HPDE6-E6E7 (cell line): ENCODE measurements at regions not wholly inside any gene's neighbourhood (a gene's known extent, or its start where the extent isn't known, plus 50 kb on each side); places are given as distances from the start of the nearest gene placed in this dataset.
A peak's percentile ranks its signal among the peaks of the same experiment; 100 is the strongest.

Experiments
- DNase-seq: peaks from one replicate; pipeline ENCODE4 v3.0.0; 2011; ENCODE audit warnings: missing footprints; ENCODE audit errors: extremely low spot score

- DNase-seq, result no peak
Observed at GRCh38 chr20:40738976-40739375, 49.9 kb upstream of the MAFB start.

GRCh38 chr20:40739841-40740240 lies 50.8 kb upstream of the MAFB start:
- no peak for DNase-seq

- DNase-seq, result peak; percentile 40
Observed at GRCh38 chr20:40741507-40742106, 52.6 kb upstream of the MAFB start.

- DNase-seq, result no peak
Observed at GRCh38 chr20:40743141-40743775, 54.2 kb upstream of the MAFB start.

- no peak for DNase-seq
Observed at GRCh38 chr20:40744072-40744817, 55.2 kb upstream of the MAFB start.

GRCh38 chr20:40744818-40745175 lies 55.8 kb upstream of the MAFB start:
- no peak for DNase-seq

GRCh38 chr20:40746251-40746650 lies 57.2 kb upstream of the MAFB start:
- DNase-seq, result no peak

GRCh38 chr20:40748182-40748581 lies 59.1 kb upstream of the MAFB start:
- no peak for DNase-seq

- DNase-seq, result no peak
Observed at GRCh38 chr20:40749985-40750506, 61.0 kb upstream of the MAFB start.

- no peak for DNase-seq
Observed at GRCh38 chr20:40750541-40751035, 61.6 kb upstream of the MAFB start.

GRCh38 chr20:40753472-40753871 lies 64.4 kb upstream of the MAFB start:
- DNase-seq, result no peak

- no peak for DNase-seq
Observed at GRCh38 chr20:40754339-40754943, 65.4 kb upstream of the MAFB start.

- no peak for DNase-seq
Observed at GRCh38 chr20:40757087-40757486, 68.1 kb upstream of the MAFB start.

- DNase-seq, result no peak
Observed at GRCh38 chr20:40758790-40759189, 69.8 kb upstream of the MAFB start.

GRCh38 chr20:40760399-40760798 lies 71.4 kb upstream of the MAFB start:
- DNase-seq, result no peak

- DNase-seq, result no peak
Observed at GRCh38 chr20:40763646-40764295, 74.7 kb upstream of the MAFB start.

- DNase-seq, result no peak
Observed at GRCh38 chr20:40765814-40766480, 76.9 kb upstream of the MAFB start.

- DNase-seq, result no peak
Observed at GRCh38 chr20:40766790-40767614, 78.0 kb upstream of the MAFB start.

- no peak for DNase-seq
Observed at GRCh38 chr20:40767615-40767924, 78.5 kb upstream of the MAFB start.

- no peak for DNase-seq
Observed at GRCh38 chr20:40768105-40768504, 79.1 kb upstream of the MAFB start.
